ENCODE measurements at regions not wholly inside any gene's neighbourhood (a gene's known extent, or its start where the extent isn't known, plus 50 kb on each side); places are given as distances from the start of the nearest gene placed in this dataset.
"Not testable (repeated sequence)": the region's sequence is repeated elsewhere in the genome, so short reads cannot be mapped to it uniquely, and the experiment has no call there.

GRCh38 chr11:21727102-21727501, 465.8 kb upstream of the ANO5 start:
- no peak for DNase-seq

- no peak for DNase-seq
Measured at GRCh38 chr11:21736404-21736803, 456.5 kb upstream of the ANO5 start.

GRCh38 chr11:21752475-21753243, 440.2 kb upstream of the ANO5 start:
- DNase-seq = not testable (repeated sequence)

GRCh38 chr11:21753244-21753767, 439.6 kb upstream of the ANO5 start:
- DNase-seq = not testable (repeated sequence)

- no peak for DNase-seq
Measured at GRCh38 chr11:21761000-21761399, 431.9 kb upstream of the ANO5 start.

- DNase-seq = no peak
Measured at GRCh38 chr11:21768388-21768787, 424.5 kb upstream of the ANO5 start.

- no peak for DNase-seq
Measured at GRCh38 chr11:21769188-21769587, 423.7 kb upstream of the ANO5 start.

GRCh38 chr11:21771097-21771496, 421.8 kb upstream of the ANO5 start:
- no peak for DNase-seq

- DNase-seq = no peak
Measured at GRCh38 chr11:21774212-21774611, 418.7 kb upstream of the ANO5 start.

- no peak for DNase-seq
Measured at GRCh38 chr11:21775911-21776310, 417.0 kb upstream of the ANO5 start.

GRCh38 chr11:21783954-21784353, 408.9 kb upstream of the ANO5 start:
- no peak for DNase-seq

- DNase-seq = no peak
Measured at GRCh38 chr11:21785351-21785750, 407.5 kb upstream of the ANO5 start.

- DNase-seq = no peak
Measured at GRCh38 chr11:21794306-21794705, 398.6 kb upstream of the ANO5 start.

- no peak for DNase-seq
Measured at GRCh38 chr11:21798216-21798615, 394.7 kb upstream of the ANO5 start.

- DNase-seq = not testable (repeated sequence)
Measured at GRCh38 chr11:21804523-21804922, 388.4 kb upstream of the ANO5 start.

- no peak for DNase-seq
Measured at GRCh38 chr11:21806508-21806907, 386.4 kb upstream of the ANO5 start.

GRCh38 chr11:21806947-21807346, 385.9 kb upstream of the ANO5 start:
- DNase-seq = no peak

GRCh38 chr11:21807350-21807749, 385.5 kb upstream of the ANO5 start:
- DNase-seq = no peak

- no peak for DNase-seq
Measured at GRCh38 chr11:21810650-21811049, 382.2 kb upstream of the ANO5 start.

- DNase-seq = no peak
Measured at GRCh38 chr11:21811572-21811971, 381.3 kb upstream of the ANO5 start.

- no peak for DNase-seq
Measured at GRCh38 chr11:21814169-21814568, 378.7 kb upstream of the ANO5 start.

GRCh38 chr11:21817696-21818095, 375.2 kb upstream of the ANO5 start:
- DNase-seq = no peak

- DNase-seq = no peak
Measured at GRCh38 chr11:21820176-21820575, 372.7 kb upstream of the ANO5 start.

- no peak for DNase-seq
Measured at GRCh38 chr11:21825127-21825526, 367.8 kb upstream of the ANO5 start.

GRCh38 chr11:21838427-21838826, 354.5 kb upstream of the ANO5 start:
- DNase-seq = no peak

Data from DMS 273 treated with DMSO at 0.1 percent for 48 hours (cell line).